Mucosa of stomach (tissue), 1 donor: ENCODE measurements at regions not wholly inside any gene's neighbourhood (a gene's known extent, or its start where the extent isn't known, plus 50 kb on each side); places are given as distances from the start of the nearest gene placed in this dataset.

ENCODE experiments used
- H3K27me3 ChIP-seq: one replicate; pipeline ENCODE4 v1.7.0; 2013; ENCODE audit warnings: mild to moderate bottlenecking, low read length; ENCODE audit not compliant: control insufficient read depth, insufficient read depth
- H3K36me3 ChIP-seq: one replicate; pipeline ENCODE4 v1.7.0; 2013; ENCODE audit warnings: low read length; ENCODE audit not compliant: control insufficient read depth, insufficient read depth
- H3K4me1 ChIP-seq: one replicate; pipeline ENCODE4 v1.7.0; 2013; ENCODE audit warnings: mild to moderate bottlenecking, low read length; ENCODE audit not compliant: control insufficient read depth, insufficient read depth
- H3K4me3 ChIP-seq: one replicate; pipeline ENCODE4 v1.7.0; 2013; ENCODE audit warnings: low read length
- H3K9ac ChIP-seq: one replicate; pipeline ENCODE4 v1.7.0; 2013; ENCODE audit warnings: mild to moderate bottlenecking, low read length, moderate library complexity
- H3K9me3 ChIP-seq: one replicate; pipeline ENCODE4 v1.7.0; 2013; ENCODE audit warnings: mild to moderate bottlenecking, low read length, moderate library complexity; ENCODE audit not compliant: control insufficient read depth
- donor health status: Pancreatic carcinoma.

- Histone ChIP-seq H3K9me3 (no peaks in the 10 kb centered on the region), H3K4me3 (no peak overlapping the region), H3K4me1 (no peaks in the 10 kb centered on the region), H3K9ac (no peak overlapping the region), H3K36me3 (no peaks in the 10 kb centered on the region), H3K27me3 (no peaks in the 10 kb centered on the region)
These were observed 135.0 kb downstream of the IRS1 start for GRCh38 chr2:226664661-226665060.

DNA sequence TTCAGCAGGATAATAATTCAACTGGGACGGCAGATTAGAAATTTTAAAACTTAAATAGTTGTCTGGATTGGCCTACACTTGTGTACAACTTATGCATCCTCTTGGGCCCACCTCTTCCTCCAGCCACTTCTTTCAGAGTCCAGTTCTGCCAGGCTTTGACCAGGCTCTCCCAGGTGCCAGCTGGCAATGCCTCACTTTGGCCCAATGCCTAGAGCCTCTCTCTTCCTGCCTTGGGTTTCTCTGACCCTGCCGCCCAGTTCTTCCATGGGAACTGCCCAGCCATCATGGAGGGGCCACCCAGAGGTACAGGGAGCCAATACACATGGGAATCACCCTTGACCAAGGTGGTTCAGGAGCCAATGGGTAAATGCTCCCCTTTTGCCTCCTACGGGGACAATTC lies 135.5 kb downstream of the IRS1 start:
- H3K9ac ChIP-seq: no peak overlapping the region
- no peaks in the 10 kb centered on the region for H3K27me3 ChIP-seq
- H3K9me3 ChIP-seq: no peaks in the 10 kb centered on the region
- no peak overlapping the region for H3K4me3 ChIP-seq
- H3K36me3 ChIP-seq: no peaks in the 10 kb centered on the region
- H3K4me1 ChIP-seq: no peaks in the 10 kb centered on the region

DNA sequence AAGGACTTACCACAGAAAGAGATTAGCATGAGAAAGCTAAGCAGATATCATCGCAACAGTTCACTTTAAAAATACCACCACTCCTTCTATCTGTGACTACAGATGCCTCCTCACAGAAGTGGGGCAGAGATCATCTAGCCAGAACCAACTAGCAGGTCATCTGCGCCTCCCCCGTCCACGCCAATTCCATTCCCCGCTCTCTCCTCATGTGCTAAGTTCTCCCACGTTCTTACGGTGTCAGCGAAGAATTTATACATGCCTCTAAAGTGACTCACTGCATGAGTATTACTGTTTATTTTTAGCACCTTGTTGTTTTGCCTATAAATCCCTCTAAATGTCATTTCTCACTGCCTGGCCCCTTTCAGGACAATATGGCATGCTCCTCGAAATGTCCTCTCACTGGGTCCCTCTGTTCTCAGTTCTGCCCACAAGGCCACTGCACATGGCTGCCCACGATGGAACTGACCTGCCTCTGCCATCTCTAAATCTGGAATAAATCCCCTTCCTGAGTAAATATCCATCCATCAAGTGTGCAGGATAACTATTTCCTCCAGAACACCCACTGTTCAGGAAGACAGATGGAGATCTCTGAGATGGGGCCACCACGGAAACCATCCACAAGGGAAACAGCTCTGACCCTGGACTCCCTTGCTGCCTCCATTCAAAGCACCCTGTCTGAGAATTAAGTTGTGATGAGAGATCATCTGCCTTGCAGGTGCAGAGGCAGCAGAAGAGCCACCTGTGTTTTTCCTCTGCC lies 137.7 kb downstream of the IRS1 start:
- H3K4me1 ChIP-seq: no peaks in the 10 kb centered on the region
- no peak overlapping the region for H3K9ac ChIP-seq

GRCh38 chr2:226660526-226660925 lies 139.1 kb downstream of the IRS1 start:
- no peaks in the 10 kb centered on the region for H3K4me1 ChIP-seq
- H3K9ac ChIP-seq: no peak overlapping the region
- no peaks in the 10 kb centered on the region for H3K27me3 ChIP-seq
- H3K4me3 ChIP-seq: no peak overlapping the region
- no peaks in the 10 kb centered on the region for H3K9me3 ChIP-seq
- H3K36me3 ChIP-seq: no peaks in the 10 kb centered on the region

More for the DNA sequence above, 137.7 kb downstream of the IRS1 start:
- Histone ChIP-seq H3K27me3 (no peaks in the 10 kb centered on the region), H3K4me3 (no peak overlapping the region), H3K9me3 (no peaks in the 10 kb centered on the region), H3K36me3 (no peaks in the 10 kb centered on the region)

DNA sequence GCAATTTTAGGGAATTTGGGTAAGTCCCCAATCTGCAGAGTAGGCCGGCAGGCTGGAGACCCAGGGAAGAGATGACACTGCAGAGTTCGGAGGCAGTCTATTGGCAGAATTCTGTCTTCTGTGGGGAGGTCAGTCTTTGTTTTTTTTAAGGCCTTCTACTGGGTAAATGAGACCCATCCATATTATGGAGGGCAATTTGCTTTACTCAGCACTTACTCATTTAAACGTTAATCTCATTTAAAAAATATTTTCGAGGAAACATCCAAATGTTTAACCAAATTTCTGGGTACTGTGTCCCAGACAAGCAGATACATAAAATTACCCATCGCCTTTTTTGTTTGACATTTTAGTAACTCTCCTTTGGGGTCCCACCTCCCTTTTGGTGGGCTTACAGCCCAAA lies 139.5 kb downstream of the IRS1 start:
- Histone ChIP-seq H3K4me3 (no peak overlapping the region), H3K9me3 (no peaks in the 10 kb centered on the region), H3K36me3 (no peaks in the 10 kb centered on the region), H3K4me1 (no peaks in the 10 kb centered on the region), H3K9ac (no peak overlapping the region), H3K27me3 (no peaks in the 10 kb centered on the region)

- Histone ChIP-seq H3K4me3 (no peak overlapping the region), H3K9ac (no peak overlapping the region), H3K9me3 (no peaks in the 10 kb centered on the region), H3K27me3 (no peaks in the 10 kb centered on the region), H3K36me3 (no peaks in the 10 kb centered on the region), H3K4me1 (no peaks in the 10 kb centered on the region)
These were observed 140.2 kb downstream of the IRS1 start for GRCh38 chr2:226659410-226659809.

GRCh38 chr2:226658555-226658954 lies 141.1 kb downstream of the IRS1 start:
- Histone ChIP-seq H3K4me1 (no peaks in the 10 kb centered on the region), H3K36me3 (no peaks in the 10 kb centered on the region), H3K4me3 (no peak overlapping the region), H3K27me3 (no peaks in the 10 kb centered on the region), H3K9ac (no peak overlapping the region), H3K9me3 (no peaks in the 10 kb centered on the region)

GRCh38 chr2:226657340-226658053 lies 142.1 kb downstream of the IRS1 start:
- Histone ChIP-seq H3K4me3 (no peak overlapping the region), H3K36me3 (no peaks in the 10 kb centered on the region), H3K27me3 (no peaks in the 10 kb centered on the region), H3K9ac (no peak overlapping the region), H3K9me3 (no peaks in the 10 kb centered on the region), H3K4me1 (peaks cover 2% of the 10 kb centered on the region)

DNA sequence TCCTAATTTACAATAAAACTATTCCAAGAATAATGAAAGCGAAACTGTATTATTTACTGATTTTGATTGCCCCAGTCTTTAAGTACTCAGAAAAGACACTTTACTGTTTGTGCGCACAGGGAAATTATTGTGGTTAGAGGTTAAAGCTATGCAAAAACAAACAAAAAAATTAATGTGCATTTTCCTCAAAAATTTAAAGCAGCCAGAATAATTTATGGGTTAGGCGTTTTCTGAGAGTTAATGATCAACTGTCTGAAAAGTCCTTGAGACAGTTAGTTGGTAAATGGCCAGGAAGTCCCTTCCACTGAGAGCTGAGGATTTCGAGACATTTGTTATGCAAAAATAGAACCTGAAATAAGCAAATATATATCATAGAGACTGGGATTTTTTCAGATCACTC lies 143.3 kb downstream of the IRS1 start:
- Histone ChIP-seq H3K4me1 (peaks cover 9% of the 10 kb centered on the region), H3K36me3 (no peaks in the 10 kb centered on the region), H3K27me3 (no peaks in the 10 kb centered on the region), H3K9ac (no peak overlapping the region), H3K9me3 (no peaks in the 10 kb centered on the region), H3K4me3 (no peak overlapping the region)

DNA sequence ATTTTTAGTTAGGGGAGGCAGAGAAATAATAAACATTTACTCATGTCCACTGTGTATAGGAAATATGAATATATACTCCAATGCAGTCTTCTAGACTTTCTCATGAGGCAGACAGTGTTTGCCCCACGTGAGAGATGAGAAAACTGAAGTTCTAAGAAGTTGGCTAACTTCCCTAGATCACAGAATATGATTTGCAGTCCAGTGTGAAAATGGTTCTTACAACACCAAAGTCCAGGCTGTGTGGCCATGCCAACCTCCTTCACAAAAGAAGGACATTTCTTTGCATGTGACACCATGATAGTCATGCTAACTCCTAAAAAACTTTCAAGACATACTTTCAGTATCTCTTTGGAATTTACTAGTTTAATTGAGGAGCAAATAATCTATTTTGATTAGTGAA lies 143.7 kb downstream of the IRS1 start:
- H3K4me1 ChIP-seq: peaks cover 13% of the 10 kb centered on the region

DNA sequence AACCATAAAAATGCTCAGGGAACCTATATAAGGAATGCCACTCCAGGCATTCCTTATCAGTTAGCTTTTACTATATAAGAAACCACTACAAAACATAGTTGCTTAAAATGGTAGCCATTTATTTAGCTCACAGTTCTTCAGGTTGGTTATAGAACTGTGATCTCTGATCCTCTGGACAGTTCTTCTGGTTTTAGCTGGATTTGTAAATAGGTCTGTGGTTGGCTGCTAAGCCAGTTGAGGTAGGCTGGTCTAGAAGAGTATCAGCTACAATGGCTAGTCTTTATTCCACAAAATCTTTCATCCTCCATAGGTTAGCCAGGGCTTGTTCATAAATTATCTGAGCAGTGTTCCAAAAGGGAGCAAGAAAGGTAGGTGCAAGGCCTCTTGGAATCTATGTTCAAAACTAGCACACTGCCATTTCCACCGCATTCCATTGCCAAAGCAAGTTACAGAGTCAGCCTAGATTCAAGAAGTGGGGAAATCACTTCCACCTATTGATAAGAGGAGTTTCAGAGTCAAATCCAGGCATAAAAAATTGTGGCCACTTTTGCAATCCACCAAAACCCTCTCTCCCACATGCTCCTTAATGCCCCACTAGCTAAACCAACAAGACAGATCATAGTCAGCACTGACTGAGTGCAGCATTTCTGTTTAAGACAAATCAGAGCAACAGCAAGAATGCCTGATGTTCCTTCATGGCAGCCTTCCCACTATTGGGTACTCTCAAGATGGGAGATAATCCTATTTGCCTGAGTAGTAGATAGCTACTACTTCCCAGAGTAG lies 146.4 kb downstream of the IRS1 start:
- Histone ChIP-seq H3K9ac (no peak overlapping the region), H3K4me1 (peaks cover 29% of the 10 kb centered on the region), H3K4me3 (no peak overlapping the region), H3K36me3 (no peaks in the 10 kb centered on the region), H3K9me3 (no peaks in the 10 kb centered on the region), H3K27me3 (no peaks in the 10 kb centered on the region)

More for the DNA sequence above, 143.7 kb downstream of the IRS1 start:
- H3K36me3 ChIP-seq: no peaks in the 10 kb centered on the region
- no peaks in the 10 kb centered on the region for H3K27me3 ChIP-seq
- no peaks in the 10 kb centered on the region for H3K9me3 ChIP-seq
- H3K9ac ChIP-seq: no peak overlapping the region
- H3K4me3 ChIP-seq: no peak overlapping the region

GRCh38 chr2:226652369-226652768 lies 147.3 kb downstream of the IRS1 start:
- Histone ChIP-seq H3K9me3 (no peaks in the 10 kb centered on the region), H3K27me3 (no peaks in the 10 kb centered on the region), H3K4me1 (peaks cover 29% of the 10 kb centered on the region), H3K36me3 (no peaks in the 10 kb centered on the region), H3K4me3 (no peak overlapping the region), H3K9ac (no peak overlapping the region)
